ENCODE measurements at regions not wholly inside any gene's neighbourhood (a gene's known extent, or its start where the extent isn't known, plus 50 kb on each side); places are given as distances from the start of the nearest gene placed in this dataset.

DNA sequence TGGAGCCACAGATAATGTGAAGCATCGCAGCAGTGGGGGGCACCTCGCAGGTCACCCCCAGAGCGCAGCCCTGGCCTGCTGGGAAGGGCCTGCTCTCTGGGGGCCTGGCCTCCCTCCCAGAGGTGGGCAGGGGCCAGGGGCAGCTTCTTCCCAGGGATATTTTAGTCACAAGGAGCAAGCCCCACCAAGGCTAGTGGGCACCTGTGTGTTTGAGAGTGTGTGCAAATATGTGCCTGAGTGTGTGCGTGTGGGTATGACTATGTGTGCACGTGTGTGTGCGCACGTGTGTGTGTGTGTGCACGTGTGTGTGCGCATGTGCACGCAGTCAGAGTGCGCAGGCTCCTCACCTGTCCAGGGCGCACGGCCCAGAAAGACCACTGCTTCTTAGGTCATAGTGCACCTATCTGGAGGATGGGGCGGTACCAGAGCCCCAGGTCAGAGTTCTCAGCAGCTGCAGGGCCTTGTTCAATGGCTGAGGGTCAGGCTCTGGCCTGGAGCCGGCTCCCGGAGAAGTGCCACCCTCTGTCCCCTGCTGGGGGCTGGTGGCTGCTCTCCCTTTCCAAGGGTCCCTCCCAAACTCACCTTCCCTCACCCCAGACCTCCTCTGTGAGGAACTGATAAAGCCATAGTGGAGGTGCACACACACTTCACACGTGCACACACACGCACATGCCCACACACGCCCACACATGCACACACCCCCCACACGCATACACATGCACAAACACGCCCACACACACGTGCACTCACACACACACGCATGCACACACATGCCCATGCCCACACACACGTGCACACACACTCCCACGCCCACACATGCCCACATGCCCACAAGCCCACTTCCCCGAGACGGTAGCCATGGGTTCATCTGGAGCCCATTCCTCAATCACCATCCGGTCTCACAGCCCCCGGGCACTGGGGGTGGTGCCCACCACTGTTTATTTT, 128.5 kb downstream of the KIF26A start:
- Histone ChIP-seq H3K4me2 (ENCODE audit: low read length) (no peak overlapping the region), H2AFZ (ENCODE audit: low read depth, low read length) (no peak overlapping the region), H3K9me2 (ENCODE audit: insufficient read depth, low read length) (no peaks in the 10 kb centered on the region), H3K9ac (ENCODE audit: low read length) (no peak overlapping the region), H3K36me3 (ENCODE audit: insufficient read depth, low read length) (no peaks in the 10 kb centered on the region), H3K79me2 (replicated peaks; ENCODE audit: insufficient read depth, low read length) (no peaks in the 10 kb centered on the region), H3K9me3 (ENCODE audit: low read length) (no peaks in the 10 kb centered on the region), H3F3A (ENCODE audit: insufficient read depth, low read length, poor library complexity, severe bottlenecking) (no peaks in the 10 kb centered on the region), H3K27me3 (ENCODE audit: insufficient read depth, low read depth, low read length) (no peaks in the 10 kb centered on the region), H3K27ac (ENCODE audit: low read length) (no peak overlapping the region), H3K4me3 (ENCODE audit: low read length) (no peak overlapping the region), H4K20me1 (ENCODE audit: insufficient read depth) (no peaks in the 10 kb centered on the region)
- TF ChIP-seq, protein P1, sequence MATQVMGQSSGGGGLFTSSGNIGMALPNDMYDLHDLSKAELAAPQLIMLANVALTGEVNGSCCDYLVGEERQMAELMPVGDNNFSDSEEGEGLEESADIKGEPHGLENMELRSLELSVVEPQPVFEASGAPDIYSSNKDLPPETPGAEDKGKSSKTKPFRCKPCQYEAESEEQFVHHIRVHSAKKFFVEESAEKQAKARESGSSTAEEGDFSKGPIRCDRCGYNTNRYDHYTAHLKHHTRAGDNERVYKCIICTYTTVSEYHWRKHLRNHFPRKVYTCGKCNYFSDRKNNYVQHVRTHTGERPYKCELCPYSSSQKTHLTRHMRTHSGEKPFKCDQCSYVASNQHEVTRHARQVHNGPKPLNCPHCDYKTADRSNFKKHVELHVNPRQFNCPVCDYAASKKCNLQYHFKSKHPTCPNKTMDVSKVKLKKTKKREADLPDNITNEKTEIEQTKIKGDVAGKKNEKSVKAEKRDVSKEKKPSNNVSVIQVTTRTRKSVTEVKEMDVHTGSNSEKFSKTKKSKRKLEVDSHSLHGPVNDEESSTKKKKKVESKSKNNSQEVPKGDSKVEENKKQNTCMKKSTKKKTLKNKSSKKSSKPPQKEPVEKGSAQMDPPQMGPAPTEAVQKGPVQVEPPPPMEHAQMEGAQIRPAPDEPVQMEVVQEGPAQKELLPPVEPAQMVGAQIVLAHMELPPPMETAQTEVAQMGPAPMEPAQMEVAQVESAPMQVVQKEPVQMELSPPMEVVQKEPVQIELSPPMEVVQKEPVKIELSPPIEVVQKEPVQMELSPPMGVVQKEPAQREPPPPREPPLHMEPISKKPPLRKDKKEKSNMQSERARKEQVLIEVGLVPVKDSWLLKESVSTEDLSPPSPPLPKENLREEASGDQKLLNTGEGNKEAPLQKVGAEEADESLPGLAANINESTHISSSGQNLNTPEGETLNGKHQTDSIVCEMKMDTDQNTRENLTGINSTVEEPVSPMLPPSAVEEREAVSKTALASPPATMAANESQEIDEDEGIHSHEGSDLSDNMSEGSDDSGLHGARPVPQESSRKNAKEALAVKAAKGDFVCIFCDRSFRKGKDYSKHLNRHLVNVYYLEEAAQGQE (IDR thresholded peaks at IDR 0.05; ENCODE audit: borderline replicate concordance): no peak
- TF ChIP-seq POLR2AphosphoS5 (IDR thresholded peaks at IDR 0.05) (no peak), RAD21 (conservative IDR thresholded peaks at IDR 0.05) (no peak), MXI1 (conservative IDR thresholded peaks at IDR 0.05; ENCODE audit: poor library complexity, severe bottlenecking) (no peak), SMC3 (conservative IDR thresholded peaks at IDR 0.05; ENCODE audit: poor library complexity) (no peak), EZH2 (IDR thresholded peaks at IDR 0.05; ENCODE audit: borderline replicate concordance, insufficient read depth, low read length, poor library complexity, severe bottlenecking) (no peak), EP300 (conservative IDR thresholded peaks at IDR 0.05; ENCODE audit: poor library complexity, severe bottlenecking) (no peak)
- TF ChIP-seq, protein P2, sequence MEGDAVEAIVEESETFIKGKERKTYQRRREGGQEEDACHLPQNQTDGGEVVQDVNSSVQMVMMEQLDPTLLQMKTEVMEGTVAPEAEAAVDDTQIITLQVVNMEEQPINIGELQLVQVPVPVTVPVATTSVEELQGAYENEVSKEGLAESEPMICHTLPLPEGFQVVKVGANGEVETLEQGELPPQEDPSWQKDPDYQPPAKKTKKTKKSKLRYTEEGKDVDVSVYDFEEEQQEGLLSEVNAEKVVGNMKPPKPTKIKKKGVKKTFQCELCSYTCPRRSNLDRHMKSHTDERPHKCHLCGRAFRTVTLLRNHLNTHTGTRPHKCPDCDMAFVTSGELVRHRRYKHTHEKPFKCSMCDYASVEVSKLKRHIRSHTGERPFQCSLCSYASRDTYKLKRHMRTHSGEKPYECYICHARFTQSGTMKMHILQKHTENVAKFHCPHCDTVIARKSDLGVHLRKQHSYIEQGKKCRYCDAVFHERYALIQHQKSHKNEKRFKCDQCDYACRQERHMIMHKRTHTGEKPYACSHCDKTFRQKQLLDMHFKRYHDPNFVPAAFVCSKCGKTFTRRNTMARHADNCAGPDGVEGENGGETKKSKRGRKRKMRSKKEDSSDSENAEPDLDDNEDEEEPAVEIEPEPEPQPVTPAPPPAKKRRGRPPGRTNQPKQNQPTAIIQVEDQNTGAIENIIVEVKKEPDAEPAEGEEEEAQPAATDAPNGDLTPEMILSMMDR (IDR thresholded peaks at IDR 0.05; ENCODE audit: poor library complexity, severe bottlenecking): no peak

DNA sequence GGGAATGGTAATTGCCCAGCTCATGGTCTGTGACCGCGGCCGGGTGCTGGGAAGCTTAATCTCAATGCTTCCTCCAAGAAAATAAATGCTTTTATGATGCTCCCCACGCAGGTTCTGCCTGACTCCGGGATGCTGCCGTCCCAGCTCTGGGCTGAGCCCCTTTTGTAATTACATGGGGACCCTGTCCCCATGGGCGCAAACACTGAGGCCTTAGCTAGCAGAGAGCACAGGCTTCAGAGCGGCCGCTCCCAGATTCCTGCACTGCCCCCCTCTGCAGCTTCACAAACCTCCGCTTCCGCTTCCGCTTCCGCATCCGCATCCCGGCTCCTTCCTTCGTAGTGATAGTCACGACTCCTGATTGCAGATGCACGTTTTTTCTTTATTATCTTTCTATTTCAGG, 129.5 kb downstream of the KIF26A start:
- Histone ChIP-seq H3K79me2 (replicated peaks; ENCODE audit: insufficient read depth, low read length) (no peaks in the 10 kb centered on the region), H3K27me3 (ENCODE audit: insufficient read depth, low read depth, low read length) (no peaks in the 10 kb centered on the region), H3K4me2 (ENCODE audit: low read length) (no peak overlapping the region), H3K9me3 (ENCODE audit: low read length) (no peaks in the 10 kb centered on the region), H3K9me2 (ENCODE audit: insufficient read depth, low read length) (no peaks in the 10 kb centered on the region), H3F3A (ENCODE audit: insufficient read depth, low read length, poor library complexity, severe bottlenecking) (no peaks in the 10 kb centered on the region), H3K9ac (ENCODE audit: low read length) (no peak overlapping the region), H3K36me3 (ENCODE audit: insufficient read depth, low read length) (no peaks in the 10 kb centered on the region), H4K20me1 (ENCODE audit: insufficient read depth) (no peaks in the 10 kb centered on the region), H3K27ac (ENCODE audit: low read length) (no peak overlapping the region), H3K4me3 (ENCODE audit: low read length) (no peak overlapping the region), H2AFZ (ENCODE audit: low read depth, low read length) (no peak overlapping the region)
- no peak for TF ChIP-seq MXI1 (conservative IDR thresholded peaks at IDR 0.05; ENCODE audit: poor library complexity, severe bottlenecking)
- TF ChIP-seq RAD21 (conservative IDR thresholded peaks at IDR 0.05): no peak
- no peak for TF ChIP-seq TAF1 (IDR thresholded peaks at IDR 0.05; ENCODE audit: low read depth)
- no peak for TF ChIP-seq POLR2AphosphoS5 (IDR thresholded peaks at IDR 0.05)
- TF ChIP-seq, protein P1 (IDR thresholded peaks at IDR 0.05; ENCODE audit: borderline replicate concordance): no peak
- no peak for TF ChIP-seq EP300 (conservative IDR thresholded peaks at IDR 0.05; ENCODE audit: poor library complexity, severe bottlenecking)
- no peak for TF ChIP-seq EZH2 (IDR thresholded peaks at IDR 0.05; ENCODE audit: borderline replicate concordance, insufficient read depth, low read length, poor library complexity, severe bottlenecking)
- TF ChIP-seq SMC3 (conservative IDR thresholded peaks at IDR 0.05; ENCODE audit: poor library complexity): no peak
- TF ChIP-seq, protein P2 (IDR thresholded peaks at IDR 0.05; ENCODE audit: poor library complexity, severe bottlenecking): no peak
